ENCODE measurements at regions not wholly inside any gene's neighbourhood (a gene's known extent, or its start where the extent isn't known, plus 50 kb on each side); places are given as distances from the start of the nearest gene placed in this dataset.

GRCh38 chr1:221839782-221840395 is 98.0 kb upstream of the DUSP10 start:
- no peak for TF ChIP-seq POLR2A (IDR thresholded peaks at IDR 0.05; ENCODE audit: low read length)
- TF ChIP-seq GATA1 (IDR thresholded peaks at IDR 0.05; ENCODE audit: low read depth, low read length), result no peak
